NT2/D1 (cell line): ENCODE measurements at regions not wholly inside any gene's neighbourhood (a gene's known extent, or its start where the extent isn't known, plus 50 kb on each side); places are given as distances from the start of the nearest gene placed in this dataset.
"Not testable (repeated sequence)": the region's sequence is repeated elsewhere in the genome, so short reads cannot be mapped to it uniquely, and the experiment has no call there.

Experiments used
- DNase-seq: peaks from one replicate; pipeline ENCODE4 v3.0.0-alpha.2; 2011; ENCODE audit warnings: low read depth, low spot score
- H3K27me3 ChIP-seq: 2 replicates; pipeline ENCODE4 v1.6.0; 2011; ENCODE audit warnings: mild to moderate bottlenecking; ENCODE audit not compliant: insufficient read length, insufficient read depth
- H3K36me3 ChIP-seq: 2 replicates; pipeline ENCODE4 v1.6.1; 2011; ENCODE audit warnings: mild to moderate bottlenecking, low read length, mixed read lengths; ENCODE audit not compliant: insufficient read depth, insufficient read length
- H3K4me1 ChIP-seq: 2 replicates; pipeline ENCODE4 v1.5.1; 2011; ENCODE audit not compliant: insufficient read depth, insufficient read length
- H3K4me3 ChIP-seq: 2 replicates; pipeline ENCODE4 v1.5.1; 2011; ENCODE audit warnings: low read depth; ENCODE audit not compliant: insufficient read length
- H3K9ac ChIP-seq: 2 replicates; pipeline ENCODE4 v1.6.0; 2011; ENCODE audit warnings: low read depth; ENCODE audit not compliant: insufficient read length
- H3K9me3 ChIP-seq: 2 replicates; pipeline ENCODE4 v1.5.1; 2011; ENCODE audit warnings: mild to moderate bottlenecking, low read length; ENCODE audit not compliant: insufficient read depth
- SUZ12 ChIP-seq: IDR thresholded peaks from 2 replicates; pipeline ENCODE4 v1.6.1; 2011; ENCODE audit not compliant: insufficient read length, insufficient read depth; ENCODE audit errors: extremely low read depth
- YY1 ChIP-seq: IDR thresholded peaks from 2 replicates; pipeline ENCODE4 v1.6.1; 2011; ENCODE audit not compliant: insufficient read length, insufficient read depth
- ZNF274 ChIP-seq: IDR thresholded peaks from 2 replicates; pipeline ENCODE4 v1.6.1; 2011; ENCODE audit warnings: mild to moderate bottlenecking, low read depth, low read length

GRCh38 chr7:83271212-83272099 is 108.8 kb upstream of the PCLO start:
- no peaks in the 10 kb centered on the region for H3K27me3 ChIP-seq
- no peaks in the 10 kb centered on the region for H3K4me1 ChIP-seq
- no peak overlapping the region for H3K4me3 ChIP-seq
- H3K9ac ChIP-seq: no peak overlapping the region
- DNase-seq: peak; percentile 27
- TF ChIP-seq YY1 (no peak), ZNF274 (no peak), SUZ12 (no peak)
- H3K9me3 ChIP-seq: no peaks in the 10 kb centered on the region
- no peaks in the 10 kb centered on the region for H3K36me3 ChIP-seq

GRCh38 chr7:83270407-83270806 is 107.7 kb upstream of the PCLO start:
- no peaks in the 10 kb centered on the region for H3K9me3 ChIP-seq
- no peaks in the 10 kb centered on the region for H3K4me1 ChIP-seq
- no peaks in the 10 kb centered on the region for H3K27me3 ChIP-seq
- no peak overlapping the region for H3K4me3 ChIP-seq
- H3K36me3 ChIP-seq: no peaks in the 10 kb centered on the region
- no peak overlapping the region for H3K9ac ChIP-seq
- TF ChIP-seq YY1 (no peak), SUZ12 (no peak), ZNF274 (no peak)
- no peak for DNase-seq

GRCh38 chr7:83267141-83267631 is 104.5 kb upstream of the PCLO start:
- DNase-seq: no peak
- TF ChIP-seq ZNF274 (no peak), YY1 (no peak), SUZ12 (no peak)
- Histone ChIP-seq H3K36me3 (no peaks in the 10 kb centered on the region), H3K27me3 (no peaks in the 10 kb centered on the region), H3K4me1 (no peaks in the 10 kb centered on the region), H3K9ac (no peak overlapping the region), H3K9me3 (no peaks in the 10 kb centered on the region), H3K4me3 (no peak overlapping the region)

GRCh38 chr7:83263442-83264034 is 100.9 kb upstream of the PCLO start:
- not testable (repeated sequence) for H3K36me3 ChIP-seq, DNase-seq, H3K4me1 ChIP-seq, H3K9ac ChIP-seq, H3K4me3 ChIP-seq, H3K9me3 ChIP-seq, H3K27me3 ChIP-seq

- H3K36me3 ChIP-seq: no peaks in the 10 kb centered on the region
- H3K4me1 ChIP-seq: no peaks in the 10 kb centered on the region
- DNase-seq: no peak
- no peak overlapping the region for H3K4me3 ChIP-seq
- no peaks in the 10 kb centered on the region for H3K9me3 ChIP-seq
- H3K27me3 ChIP-seq: no peaks in the 10 kb centered on the region
- H3K9ac ChIP-seq: no peak overlapping the region
- TF ChIP-seq SUZ12: no peak
- no peak for TF ChIP-seq YY1
- TF ChIP-seq ZNF274: no peak
Measured at GRCh38 chr7:83259064-83259463, 96.4 kb upstream of the PCLO start.

GRCh38 chr7:83248000-83248399 is 85.3 kb upstream of the PCLO start:
- Histone ChIP-seq H3K36me3 (no peaks in the 10 kb centered on the region), H3K4me1 (no peaks in the 10 kb centered on the region), H3K4me3 (no peak overlapping the region), H3K9me3 (no peaks in the 10 kb centered on the region), H3K27me3 (no peaks in the 10 kb centered on the region), H3K9ac (no peak overlapping the region)
- no peak for TF ChIP-seq ZNF274
- no peak for TF ChIP-seq SUZ12
- no peak for TF ChIP-seq YY1
- no peak for DNase-seq

GRCh38 chr7:83219231-83219630 is 56.5 kb upstream of the PCLO start:
- not testable (repeated sequence) for H3K27me3 ChIP-seq, H3K4me1 ChIP-seq, H3K9me3 ChIP-seq, H3K4me3 ChIP-seq, DNase-seq, H3K36me3 ChIP-seq, H3K9ac ChIP-seq
